H9 (cell line): ENCODE measurements at regions not wholly inside any gene's neighbourhood (a gene's known extent, or its start where the extent isn't known, plus 50 kb on each side); places are given as distances from the start of the nearest gene placed in this dataset.

ENCODE experiments used
- DNase-seq: peaks from one replicate; pipeline ENCODE4 v3.0.0-alpha.2; 2017
- H2AFZ ChIP-seq: one replicate; pipeline ENCODE4 v1.6.1; 2013; ENCODE audit warnings: mild to moderate bottlenecking, low read length, control low read depth, moderate library complexity
- H2AK5ac ChIP-seq: 2 replicates; pipeline ENCODE4 v1.6.1; 2013; ENCODE audit warnings: low read length, control low read depth, mixed read lengths; ENCODE audit not compliant: insufficient read length
- H2BK120ac ChIP-seq: one replicate; pipeline ENCODE4 v1.6.1; 2013; ENCODE audit warnings: low read depth, mild to moderate bottlenecking, low read length, control low read depth, inconsistent platforms; ENCODE audit not compliant: poor library complexity, severe bottlenecking
- H2BK12ac ChIP-seq: 2 replicates; pipeline ENCODE4 v1.6.1; 2013; ENCODE audit warnings: low read length, control low read depth, mixed read lengths, low read depth; ENCODE audit not compliant: insufficient read length
- H2BK15ac ChIP-seq: 2 replicates; pipeline ENCODE4 v1.6.1; 2013; ENCODE audit warnings: low read depth, low read length, control low read depth
- H2BK20ac ChIP-seq: one replicate; pipeline ENCODE4 v1.6.1; 2013; ENCODE audit warnings: low read depth, mild to moderate bottlenecking, low read length, control low read depth, inconsistent platforms; ENCODE audit not compliant: poor library complexity, severe bottlenecking
- H2BK5ac ChIP-seq: 2 replicates; pipeline ENCODE4 v1.6.1; 2013; ENCODE audit warnings: low read length, control low read depth, mixed read lengths; ENCODE audit not compliant: insufficient read length
- H3K14ac ChIP-seq: 2 replicates; pipeline ENCODE4 v1.6.1; 2013; ENCODE audit warnings: low read length, control low read depth; ENCODE audit not compliant: insufficient read depth
- H3K18ac ChIP-seq: 2 replicates; pipeline ENCODE4 v1.6.1; 2013; ENCODE audit warnings: low read depth, mild to moderate bottlenecking, mixed read lengths, low read length, control low read depth; ENCODE audit not compliant: insufficient read length
- H3K23ac ChIP-seq: 2 replicates; pipeline ENCODE4 v1.6.1; 2013; ENCODE audit warnings: low read length, control low read depth, mixed read lengths, low read depth; ENCODE audit not compliant: insufficient read length
- H3K23me2 ChIP-seq: 2 replicates; pipeline ENCODE4 v1.6.1; 2013; ENCODE audit warnings: low read depth, mild to moderate bottlenecking, mixed read lengths, low read length, control low read depth; ENCODE audit not compliant: insufficient read length, poor library complexity, severe bottlenecking
- H3K27ac ChIP-seq: 2 replicates; pipeline ENCODE4 v1.5.1; 2013; ENCODE audit warnings: low read length, control low read depth, mixed read lengths, low read depth; ENCODE audit not compliant: insufficient read length
- H3K27me3 ChIP-seq: 2 replicates; pipeline ENCODE4 v1.6.1; 2013; ENCODE audit warnings: low read length, control low read depth, inconsistent platforms; ENCODE audit not compliant: insufficient read depth
- H3K4ac ChIP-seq: 2 replicates; pipeline ENCODE4 v1.6.1; 2013; ENCODE audit warnings: low read depth, mild to moderate bottlenecking, control low read depth, inconsistent platforms, low read length, moderate library complexity
- H3K4me1 ChIP-seq: 2 replicates; pipeline ENCODE4 v1.6.1; 2013; ENCODE audit warnings: low read length, control low read depth, inconsistent platforms; ENCODE audit not compliant: insufficient read depth
- H3K4me2 ChIP-seq: 2 replicates; pipeline ENCODE4 v1.6.1; 2013; ENCODE audit warnings: low read length, control low read depth, mixed read lengths; ENCODE audit not compliant: insufficient read length, insufficient read depth
- H3K56ac ChIP-seq: 2 replicates; pipeline ENCODE4 v1.6.1; 2013; ENCODE audit warnings: low read depth, mild to moderate bottlenecking, mixed read lengths, low read length, control low read depth; ENCODE audit not compliant: insufficient read length
- H3K79me1 ChIP-seq: 2 replicates; pipeline ENCODE4 v1.6.1; 2013; ENCODE audit warnings: low read depth, mild to moderate bottlenecking, moderate library complexity, low read length, control low read depth, inconsistent platforms; ENCODE audit not compliant: insufficient read depth, poor library complexity, severe bottlenecking
- H3K79me2 ChIP-seq: 2 replicates; pipeline ENCODE4 v1.6.1; 2013; ENCODE audit warnings: low read length, control low read depth, inconsistent platforms; ENCODE audit not compliant: insufficient read depth
- H3K9ac ChIP-seq: 2 replicates; pipeline ENCODE4 v1.6.1; 2013; ENCODE audit warnings: low read length, control low read depth, mixed read lengths; ENCODE audit not compliant: insufficient read length; ENCODE audit errors: extremely low read depth
- H3K9me3 ChIP-seq: one replicate; pipeline ENCODE4 v1.6.1; 2013; ENCODE audit warnings: low read depth, low read length, inconsistent platforms; ENCODE audit not compliant: control insufficient read depth
- H3T11ph ChIP-seq: one replicate; pipeline ENCODE4 v1.6.1; 2013; ENCODE audit warnings: mild to moderate bottlenecking, low read length, control low read depth, inconsistent platforms
- H4K20me1 ChIP-seq: one replicate; pipeline ENCODE4 v1.6.1; 2013; ENCODE audit not compliant: control insufficient read depth, insufficient read length, insufficient read depth
- H4K5ac ChIP-seq: 2 replicates; pipeline ENCODE4 v1.6.1; 2013; ENCODE audit warnings: low read depth, mild to moderate bottlenecking, mixed read lengths, low read length, control low read depth; ENCODE audit not compliant: insufficient read length
- H4K8ac ChIP-seq: replicated peaks from 2 replicates; pipeline ENCODE4 v1.6.1; 2013; ENCODE audit warnings: low read length, control low read depth, mixed read lengths, low read depth; ENCODE audit not compliant: insufficient read length
- H4K91ac ChIP-seq: 2 replicates; pipeline ENCODE4 v1.6.1; 2013; ENCODE audit warnings: low read depth, mild to moderate bottlenecking, moderate library complexity, mixed read lengths, low read length, control low read depth; ENCODE audit not compliant: insufficient read length
- H3K27ac Mint-ChIP-seq, 3 experiments: 2 replicates in 2 of 3; 3 replicates in 1 of 3; pipeline ENCODE4 v1.8.0; 2020 to 2021; ENCODE audit warnings: mixed read lengths in 3 of 3, mild to moderate bottlenecking in 1 of 3, moderate library complexity in 1 of 3
- H3K27me3 Mint-ChIP-seq: 2 replicates; pipeline ENCODE4 v1.8.0; 2021; ENCODE audit warnings: low read depth, mild to moderate bottlenecking, moderate library complexity, mixed read lengths
- H3K36me3 Mint-ChIP-seq, 3 experiments: 2 replicates in 2 of 3; 3 replicates in 1 of 3; pipeline ENCODE4 v1.8.0; 2020 to 2021; ENCODE audit warnings: low read depth in 3 of 3, mixed read lengths in 3 of 3; ENCODE audit not compliant: insufficient read depth in 1 of 3
- H3K4me1 Mint-ChIP-seq, 2 experiments: 2 replicates each; pipeline ENCODE4 v1.8.0; 2020; ENCODE audit warnings: mixed read lengths in 2 of 2
- H3K4me3 Mint-ChIP-seq, 2 experiments: 2 replicates in 1 of 2; 3 replicates in 1 of 2; pipeline ENCODE4 v1.8.0; 2020 to 2021; ENCODE audit warnings: mild to moderate bottlenecking in 2 of 2, mixed read lengths in 2 of 2, moderate library complexity in 1 of 2
- H3K9me3 Mint-ChIP-seq, 2 experiments: 2 replicates in 1 of 2; 3 replicates in 1 of 2; pipeline ENCODE4 v1.8.0; 2020; ENCODE audit warnings: mild to moderate bottlenecking in 2 of 2, mixed read lengths in 2 of 2, moderate library complexity in 1 of 2
- WGBS: extraction: QIAGEN DNeasy Blood & Tissue Kit; methylation state at CpG from one replicate; pipeline ENCODE4 v1.1.7; 2013; ENCODE audit warnings: missing lambda C conversion rate, low lambda C conversion rate, mixed read lengths; ENCODE audit not compliant: insufficient read length; ENCODE audit errors: extremely low coverage; 5-methylcytosine and 5-hydroxymethylcytosine counted together
- TF ChIP-seq, protein P1 (sequence below): fragments of 200-600 bp; sonication (generic); conservative IDR thresholded peaks from 3 replicates; pipeline ENCODE4 v1.8.0; 2021; ENCODE audit warnings: antibody characterized with exemption, mild to moderate bottlenecking

DNA sequence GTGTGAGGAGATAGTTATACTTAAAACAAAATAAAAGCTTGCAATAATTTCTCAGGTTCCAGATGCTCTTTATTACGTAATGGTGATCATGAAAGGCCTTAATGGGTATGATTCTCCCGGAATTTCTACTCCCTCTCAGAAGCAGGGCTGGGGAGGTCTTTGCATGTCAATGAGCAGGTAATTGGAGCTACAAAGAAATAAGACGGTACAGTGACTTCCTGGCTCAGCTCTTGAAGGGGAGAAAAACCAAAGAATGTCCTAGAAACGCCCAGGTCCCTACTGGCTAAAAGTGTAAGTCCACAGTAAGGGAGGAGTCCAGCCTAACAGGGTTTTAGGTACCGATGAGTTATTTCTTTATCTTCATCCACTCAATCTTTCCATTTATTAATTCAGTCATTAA, 390.9 kb downstream of the TMEM114 start:
- DNase-seq: no peak
- Histone ChIP-seq H2BK5ac (no peak overlapping the region), H2BK15ac (no peak overlapping the region), H3K4me1 (no peaks in the 10 kb centered on the region), H3K4me2 (no peak overlapping the region), H4K20me1 (no peaks in the 10 kb centered on the region), H4K91ac (no peak overlapping the region), H3K79me1 (no peaks in the 10 kb centered on the region), H3K79me2 (no peaks in the 10 kb centered on the region), H3K27ac (no peak overlapping the region), H3K27me3 (no peaks in the 10 kb centered on the region), H3K9me3 (no peaks in the 10 kb centered on the region), H3K18ac (no peak overlapping the region), H2BK12ac (no peak overlapping the region), H2AK5ac (no peak overlapping the region), H3K56ac (no peak overlapping the region), H4K5ac (no peak overlapping the region), H3K9ac (no peak overlapping the region), H3K14ac (no peak overlapping the region), H2AFZ (no peak overlapping the region), H2BK120ac (no peak overlapping the region), H3K4ac (no peak overlapping the region), H2BK20ac (no peak overlapping the region), H3T11ph (no peak overlapping the region), H3K23ac (no peak overlapping the region), H4K8ac (no peak overlapping the region), H3K23me2 (no peaks in the 10 kb centered on the region)
- peaks cover 12 to 15% of the 10 kb centered on the region in 2 experiments for H3K4me1 Mint-ChIP-seq
- WGBS: no CpG with 5 or more reads among the region's 5 CpGs
- no peak overlapping the region for H3K27ac Mint-ChIP-seq
- no peaks in the 10 kb centered on the region; the same call in none of the 2 replicates for H3K27me3 Mint-ChIP-seq
- TF ChIP-seq, protein P1, sequence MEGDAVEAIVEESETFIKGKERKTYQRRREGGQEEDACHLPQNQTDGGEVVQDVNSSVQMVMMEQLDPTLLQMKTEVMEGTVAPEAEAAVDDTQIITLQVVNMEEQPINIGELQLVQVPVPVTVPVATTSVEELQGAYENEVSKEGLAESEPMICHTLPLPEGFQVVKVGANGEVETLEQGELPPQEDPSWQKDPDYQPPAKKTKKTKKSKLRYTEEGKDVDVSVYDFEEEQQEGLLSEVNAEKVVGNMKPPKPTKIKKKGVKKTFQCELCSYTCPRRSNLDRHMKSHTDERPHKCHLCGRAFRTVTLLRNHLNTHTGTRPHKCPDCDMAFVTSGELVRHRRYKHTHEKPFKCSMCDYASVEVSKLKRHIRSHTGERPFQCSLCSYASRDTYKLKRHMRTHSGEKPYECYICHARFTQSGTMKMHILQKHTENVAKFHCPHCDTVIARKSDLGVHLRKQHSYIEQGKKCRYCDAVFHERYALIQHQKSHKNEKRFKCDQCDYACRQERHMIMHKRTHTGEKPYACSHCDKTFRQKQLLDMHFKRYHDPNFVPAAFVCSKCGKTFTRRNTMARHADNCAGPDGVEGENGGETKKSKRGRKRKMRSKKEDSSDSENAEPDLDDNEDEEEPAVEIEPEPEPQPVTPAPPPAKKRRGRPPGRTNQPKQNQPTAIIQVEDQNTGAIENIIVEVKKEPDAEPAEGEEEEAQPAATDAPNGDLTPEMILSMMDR: no peak
- peaks cover 8 to 13% (median 9%) of the 10 kb centered on the region in 3 experiments for H3K36me3 Mint-ChIP-seq
- H3K4me3 Mint-ChIP-seq: no peak overlapping the region
- peaks cover 16 to 20% of the 10 kb centered on the region in 2 experiments for H3K9me3 Mint-ChIP-seq
